GM19099 (cell line): ENCODE measurements at regions not wholly inside any gene's neighbourhood (a gene's known extent, or its start where the extent isn't known, plus 50 kb on each side); places are given as distances from the start of the nearest gene placed in this dataset.

Source experiments
- POLR2A ChIP-seq: IDR thresholded peaks from 3 replicates; pipeline ENCODE4 v1.6.1; 2011; ENCODE audit warnings: low read depth; ENCODE audit not compliant: insufficient read length; ENCODE audit errors: extremely low read depth

GRCh38 chr13:83204886-83205285, 677.4 kb downstream of the SLITRK1 start:
- TF ChIP-seq POLR2A: no peak

GRCh38 chr13:83201506-83201905, 680.8 kb downstream of the SLITRK1 start:
- no peak for TF ChIP-seq POLR2A

DNA sequence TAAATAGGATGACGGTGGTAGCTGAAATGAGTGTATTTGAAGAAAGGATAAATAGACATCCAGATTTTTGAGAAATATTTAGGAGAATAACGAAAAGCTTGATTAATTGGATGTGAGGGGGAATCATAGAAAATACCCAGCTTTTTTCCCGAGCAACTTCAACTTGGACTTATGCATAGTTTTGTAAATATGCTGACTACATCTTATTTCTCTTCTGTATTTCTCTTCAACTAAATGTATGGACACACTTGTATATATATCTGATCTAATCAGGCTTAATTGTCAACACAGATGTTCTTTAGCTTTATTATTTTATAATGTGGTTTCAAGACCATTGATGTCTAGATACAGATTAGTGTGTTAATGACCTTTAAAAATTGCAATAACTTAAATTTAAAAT, 685.0 kb downstream of the SLITRK1 start:
- TF ChIP-seq POLR2A: no peak

GRCh38 chr13:83190020-83190419, 692.3 kb downstream of the SLITRK1 start:
- no peak for TF ChIP-seq POLR2A

- TF ChIP-seq POLR2A: no peak
These were observed 697.5 kb downstream of the SLITRK1 start for GRCh38 chr13:83184819-83185218.

GRCh38 chr13:83184150-83184475, 698.2 kb downstream of the SLITRK1 start:
- TF ChIP-seq POLR2A: no peak

DNA sequence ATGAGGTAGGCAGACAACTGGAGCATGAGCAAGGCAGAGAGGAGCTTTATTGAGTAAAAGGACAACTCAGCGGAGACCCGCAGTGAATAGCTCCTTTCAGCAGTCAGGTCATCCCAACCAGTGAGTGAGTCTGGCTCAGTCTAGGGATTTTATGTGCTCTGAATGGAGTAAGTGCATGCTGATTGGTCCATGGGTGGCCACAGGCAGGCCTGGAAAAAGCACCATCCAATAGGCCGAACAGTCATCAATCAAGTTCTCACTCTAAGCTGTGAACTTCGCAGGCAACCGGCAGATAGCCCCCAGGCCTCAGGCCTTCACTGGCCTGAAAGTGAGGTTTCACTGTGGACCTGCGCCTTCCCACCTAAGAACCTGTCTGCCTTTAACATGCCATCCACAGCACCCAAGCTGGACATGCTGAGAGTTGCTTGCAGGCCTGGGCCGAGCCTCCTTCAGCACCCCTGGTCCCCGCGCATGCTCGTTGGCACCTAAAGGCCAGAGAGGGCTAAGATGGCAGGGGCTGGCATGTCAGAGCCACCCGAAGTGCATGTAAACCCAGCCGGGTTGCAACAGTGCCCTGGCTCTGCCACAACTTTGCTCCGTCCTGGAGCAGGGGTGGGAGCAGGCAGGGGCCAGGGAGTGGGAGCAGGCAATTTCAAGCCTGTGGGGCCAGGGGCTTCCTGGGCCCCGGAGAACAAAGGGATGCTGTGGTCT, 698.7 kb downstream of the SLITRK1 start:
- no peak for TF ChIP-seq POLR2A

DNA sequence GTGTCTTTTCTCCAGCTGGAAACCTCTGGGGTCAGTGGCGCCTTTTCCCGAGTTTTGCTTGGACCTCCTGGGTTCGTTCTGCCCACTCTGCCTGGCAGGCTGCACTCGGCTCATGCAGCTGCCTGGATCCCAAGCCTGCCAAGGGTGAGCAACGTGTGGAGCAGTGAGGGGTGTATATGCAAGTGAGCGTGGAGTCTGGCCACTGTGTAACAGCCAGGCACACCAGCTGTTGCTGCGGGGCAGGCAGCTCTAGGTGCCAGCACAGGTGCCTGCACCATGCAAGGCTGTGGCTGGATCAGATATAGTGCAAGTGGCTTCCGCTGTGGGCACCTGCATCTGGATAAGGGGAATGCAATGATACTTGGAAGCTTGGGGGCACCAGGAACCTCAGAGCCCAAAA, 699.4 kb downstream of the SLITRK1 start:
- no peak for TF ChIP-seq POLR2A

GRCh38 chr13:83178008-83178407, 704.3 kb downstream of the SLITRK1 start:
- TF ChIP-seq POLR2A: no peak

DNA sequence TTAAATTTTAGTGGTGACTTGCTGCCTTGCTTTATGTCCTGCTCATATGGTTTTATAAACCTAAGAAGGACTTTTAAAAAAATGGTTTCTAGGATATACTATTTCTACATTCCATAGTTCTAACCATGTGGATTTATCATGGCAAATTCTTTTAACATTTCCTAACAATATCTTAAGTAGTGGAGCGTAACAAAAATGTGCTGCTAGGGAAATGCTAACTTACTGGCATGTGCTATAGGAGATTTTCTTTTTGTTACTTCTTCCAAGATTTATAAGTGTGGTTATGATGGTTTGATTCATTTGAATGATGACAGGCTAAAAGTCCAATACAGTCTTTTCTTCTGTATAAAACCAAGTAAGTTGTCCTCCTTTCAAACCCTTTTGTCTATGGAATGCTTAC, 713.7 kb downstream of the SLITRK1 start:
- TF ChIP-seq POLR2A: no peak

DNA sequence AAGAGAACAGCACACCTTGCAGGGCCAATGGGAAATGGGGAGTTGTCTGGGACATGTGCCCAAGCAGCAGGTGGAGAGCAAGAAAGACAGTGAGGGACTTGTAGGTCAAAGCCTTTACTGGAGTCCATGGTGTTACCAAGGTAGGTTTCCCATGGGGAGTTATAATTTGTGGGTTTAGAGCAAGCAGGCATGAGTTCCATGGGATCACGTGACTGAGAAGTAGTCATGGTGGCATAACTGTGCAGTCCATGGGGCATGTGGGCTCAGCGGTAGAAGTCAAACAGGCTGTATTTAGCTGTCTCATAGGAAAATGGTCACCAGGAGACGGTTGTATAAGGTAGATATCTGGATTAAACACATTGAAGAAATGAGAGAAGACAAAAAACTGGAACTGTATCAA, 715.1 kb downstream of the SLITRK1 start:
- no peak for TF ChIP-seq POLR2A

GRCh38 chr13:83166550-83166949, 715.7 kb downstream of the SLITRK1 start:
- TF ChIP-seq POLR2A: no peak

DNA sequence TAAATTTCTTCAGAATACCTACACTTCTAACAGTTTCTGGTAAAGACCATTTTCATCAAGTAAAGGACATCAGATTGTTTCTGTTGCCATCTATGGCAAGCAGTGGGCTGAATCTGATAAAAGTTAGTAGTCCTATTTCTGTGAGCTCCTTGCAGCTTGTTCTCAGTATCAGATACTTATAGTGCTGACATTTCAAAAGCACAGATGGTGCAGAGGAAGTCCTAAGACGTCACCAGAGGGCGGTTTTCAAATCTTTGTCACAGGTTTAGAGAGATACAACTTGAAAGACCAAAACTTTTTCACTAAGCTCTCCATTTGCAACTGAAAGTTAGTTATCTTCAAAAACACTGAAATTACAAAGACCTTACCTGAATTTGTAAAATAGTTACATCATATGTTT, 719.8 kb downstream of the SLITRK1 start:
- TF ChIP-seq POLR2A: no peak

DNA sequence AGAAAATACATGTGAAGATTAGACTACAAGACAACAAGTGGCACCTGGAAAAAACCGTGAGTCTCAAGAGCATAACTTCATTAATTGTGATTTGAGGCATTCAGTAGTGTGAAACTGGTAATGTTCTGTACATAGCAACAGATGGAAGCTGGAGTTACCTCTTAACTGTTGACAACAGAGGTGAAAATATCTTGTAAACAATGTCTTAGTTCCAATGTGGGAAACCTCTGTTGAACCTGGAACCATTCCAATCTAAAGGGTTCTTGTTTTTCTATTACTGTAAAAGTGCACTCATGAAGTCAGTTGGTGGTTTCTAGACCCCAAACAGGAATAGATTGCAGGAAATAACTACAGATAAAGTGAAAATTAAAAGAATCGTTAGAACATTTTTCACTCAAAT, 728.4 kb downstream of the SLITRK1 start:
- TF ChIP-seq POLR2A: no peak

- no peak for TF ChIP-seq POLR2A
These were observed 731.0 kb downstream of the SLITRK1 start for GRCh38 chr13:83151308-83151660.

DNA sequence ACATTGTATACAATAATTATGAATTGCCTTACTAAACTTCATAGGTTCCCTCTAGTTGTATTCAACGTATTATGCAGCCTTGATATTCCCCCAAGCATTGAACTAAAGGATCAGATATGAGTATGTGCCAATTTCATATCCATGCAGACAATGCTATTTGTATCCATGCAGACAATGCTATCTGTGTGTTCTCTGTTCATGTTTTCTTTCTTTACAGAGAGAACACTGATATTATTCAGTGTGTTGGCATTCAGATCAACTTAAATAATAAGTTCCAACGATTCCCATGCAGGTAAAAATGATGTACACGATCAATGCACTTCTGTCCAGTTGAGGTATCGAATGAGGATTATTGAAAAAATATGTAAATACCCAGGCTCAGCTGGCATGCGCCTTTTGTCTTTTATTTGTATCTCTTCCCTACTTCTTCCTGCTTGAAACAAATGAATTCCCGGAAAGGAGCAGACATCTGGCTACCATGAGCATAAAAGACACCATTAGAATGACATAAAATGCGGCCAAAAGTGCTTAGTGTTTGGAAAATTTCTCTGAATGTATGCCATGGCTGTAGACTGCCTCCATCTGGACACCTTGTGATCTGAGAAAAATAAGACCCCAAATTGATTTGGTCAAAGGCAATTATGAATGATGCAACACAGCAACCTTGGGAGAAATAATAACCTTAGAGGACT, 731.5 kb downstream of the SLITRK1 start:
- TF ChIP-seq POLR2A: no peak

- TF ChIP-seq POLR2A: no peak
These were observed 745.6 kb downstream of the SLITRK1 start for GRCh38 chr13:83136660-83137059.
